A673 (cell line): ENCODE measurements at regions not wholly inside any gene's neighbourhood (a gene's known extent, or its start where the extent isn't known, plus 50 kb on each side); places are given as distances from the start of the nearest gene placed in this dataset.

Experiments
- EZH2 ChIP-seq: fragments of 200-600 bp; sonication (generic); IDR thresholded peaks from 2 replicates; pipeline ENCODE4 v1.6.1; 2017; ENCODE audit warnings: borderline replicate concordance, low read depth, mild to moderate bottlenecking, mixed read lengths, antibody characterized with exemption, low read length; ENCODE audit not compliant: poor library complexity, severe bottlenecking
- TF ChIP-seq, protein P1 (sequence below): fragments of 300-800, 200-600 bp; sonication (generic); conservative IDR thresholded peaks from 2 replicates; pipeline ENCODE4 v1.5.1; 2017; ENCODE audit warnings: low read depth, mild to moderate bottlenecking, antibody characterized with exemption, low read length, moderate library complexity, mixed read lengths

GRCh38 chr5:120765189-120765588, 301.1 kb downstream of the PRR16 start:
- no peak for TF ChIP-seq EZH2
- TF ChIP-seq, protein P1, sequence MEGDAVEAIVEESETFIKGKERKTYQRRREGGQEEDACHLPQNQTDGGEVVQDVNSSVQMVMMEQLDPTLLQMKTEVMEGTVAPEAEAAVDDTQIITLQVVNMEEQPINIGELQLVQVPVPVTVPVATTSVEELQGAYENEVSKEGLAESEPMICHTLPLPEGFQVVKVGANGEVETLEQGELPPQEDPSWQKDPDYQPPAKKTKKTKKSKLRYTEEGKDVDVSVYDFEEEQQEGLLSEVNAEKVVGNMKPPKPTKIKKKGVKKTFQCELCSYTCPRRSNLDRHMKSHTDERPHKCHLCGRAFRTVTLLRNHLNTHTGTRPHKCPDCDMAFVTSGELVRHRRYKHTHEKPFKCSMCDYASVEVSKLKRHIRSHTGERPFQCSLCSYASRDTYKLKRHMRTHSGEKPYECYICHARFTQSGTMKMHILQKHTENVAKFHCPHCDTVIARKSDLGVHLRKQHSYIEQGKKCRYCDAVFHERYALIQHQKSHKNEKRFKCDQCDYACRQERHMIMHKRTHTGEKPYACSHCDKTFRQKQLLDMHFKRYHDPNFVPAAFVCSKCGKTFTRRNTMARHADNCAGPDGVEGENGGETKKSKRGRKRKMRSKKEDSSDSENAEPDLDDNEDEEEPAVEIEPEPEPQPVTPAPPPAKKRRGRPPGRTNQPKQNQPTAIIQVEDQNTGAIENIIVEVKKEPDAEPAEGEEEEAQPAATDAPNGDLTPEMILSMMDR: no peak
